Gastroesophageal sphincter (tissue), 3 donors: ENCODE measurements at regions not wholly inside any gene's neighbourhood (a gene's known extent, or its start where the extent isn't known, plus 50 kb on each side); places are given as distances from the start of the nearest gene placed in this dataset.

Source experiments
- CTCF ChIP-seq, 4 experiments: fragments of 200-600 bp in 2 of 4; fragments of 450-650 bp in 2 of 4; sonication (generic) in 1 of 4; IDR thresholded peaks; one replicate each; pipeline ENCODE4 v1.5.1; 2017 to 2019; ENCODE audit warnings: antibody characterized with exemption in 4 of 4, mild to moderate bottlenecking in 2 of 4, moderate library complexity in 2 of 4
- POLR2A ChIP-seq, 2 donors: fragments of 450-650 bp; IDR thresholded peaks; one replicate each; pipeline ENCODE4 v1.6.1; 2017; ENCODE audit warnings: antibody characterized with exemption in 2 of 2, mild to moderate bottlenecking in 2 of 2, moderate library complexity in 1 of 2

GRCh38 chr12:60182354-60182753, 586.5 kb downstream of the SLC16A7 start:
- no peak for TF ChIP-seq CTCF (IDR thresholded peaks at IDR 0.05)
- no peak for TF ChIP-seq POLR2A (IDR thresholded peaks at IDR 0.05)
